Osteocyte (in vitro differentiated cells): ENCODE measurements at regions not wholly inside any gene's neighbourhood (a gene's known extent, or its start where the extent isn't known, plus 50 kb on each side); places are given as distances from the start of the nearest gene placed in this dataset.

Experiments
- DNase-seq: peaks from one replicate; pipeline ENCODE4 v3.0.0; 2021; ENCODE audit warnings: mixed read lengths; ENCODE audit not compliant: unreplicated experiment; ENCODE audit errors: extremely low spot score
- H3K27ac Mint-ChIP-seq: one replicate; pipeline ENCODE4 v1.8.0; 2021; ENCODE audit warnings: mild to moderate bottlenecking, mixed read lengths; ENCODE audit not compliant: unreplicated experiment
- H3K27me3 Mint-ChIP-seq: one replicate; pipeline ENCODE4 v1.8.0; 2021; ENCODE audit warnings: mixed read lengths; ENCODE audit not compliant: unreplicated experiment
- H3K36me3 Mint-ChIP-seq: one replicate; pipeline ENCODE4 v1.8.0; 2021; ENCODE audit warnings: mixed read lengths; ENCODE audit not compliant: unreplicated experiment
- H3K4me1 Mint-ChIP-seq: one replicate; pipeline ENCODE4 v1.8.0; 2021; ENCODE audit warnings: mixed read lengths; ENCODE audit not compliant: unreplicated experiment
- H3K4me3 Mint-ChIP-seq: one replicate; pipeline ENCODE4 v1.8.0; 2021; ENCODE audit warnings: mild to moderate bottlenecking, moderate library complexity, mixed read lengths; ENCODE audit not compliant: unreplicated experiment
- H3K9me3 Mint-ChIP-seq: one replicate; pipeline ENCODE4 v1.8.0; 2021; ENCODE audit warnings: mixed read lengths; ENCODE audit not compliant: unreplicated experiment
- TF ChIP-seq, protein P1 (sequence below): fragments of 200-600 bp; sonication (generic); IDR thresholded peaks from 2 replicates; pipeline ENCODE4 v1.5.0; 2021; ENCODE audit warnings: antibody characterized with exemption, mild to moderate bottlenecking, moderate library complexity

DNA sequence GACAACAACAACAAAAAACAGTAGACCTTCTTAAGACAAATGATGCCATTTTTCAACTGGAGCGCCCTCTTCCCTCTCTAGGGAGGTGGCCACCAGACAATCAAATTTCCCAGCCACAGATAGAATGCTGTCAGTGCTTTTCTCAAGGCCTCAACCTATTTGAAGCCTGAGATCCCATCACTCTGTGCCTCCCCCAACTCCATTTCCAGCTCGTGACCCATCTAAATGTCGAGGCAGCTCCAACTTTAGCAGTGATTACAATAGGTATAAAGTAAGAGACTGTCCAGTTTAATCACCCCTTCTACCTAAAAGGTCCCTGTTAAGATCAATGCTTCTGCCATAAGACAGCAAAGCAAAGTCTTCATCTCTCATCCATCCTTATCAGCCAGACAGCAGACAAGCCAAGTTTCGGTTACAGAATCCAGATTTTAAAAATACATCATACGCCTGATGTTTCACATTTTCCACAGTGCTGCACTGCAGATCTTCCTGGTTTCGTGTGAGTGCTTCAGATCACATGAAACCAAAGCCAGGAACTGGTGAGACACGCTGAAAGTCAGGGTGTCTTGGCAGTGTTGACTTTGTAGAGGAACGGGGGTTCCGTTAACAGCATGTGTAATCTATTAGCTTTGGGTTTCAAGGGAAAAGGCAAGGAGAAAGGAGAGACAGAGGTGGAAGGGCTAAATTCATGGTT, 447.8 kb downstream of the ENC1 start:
- TF ChIP-seq, protein P1, sequence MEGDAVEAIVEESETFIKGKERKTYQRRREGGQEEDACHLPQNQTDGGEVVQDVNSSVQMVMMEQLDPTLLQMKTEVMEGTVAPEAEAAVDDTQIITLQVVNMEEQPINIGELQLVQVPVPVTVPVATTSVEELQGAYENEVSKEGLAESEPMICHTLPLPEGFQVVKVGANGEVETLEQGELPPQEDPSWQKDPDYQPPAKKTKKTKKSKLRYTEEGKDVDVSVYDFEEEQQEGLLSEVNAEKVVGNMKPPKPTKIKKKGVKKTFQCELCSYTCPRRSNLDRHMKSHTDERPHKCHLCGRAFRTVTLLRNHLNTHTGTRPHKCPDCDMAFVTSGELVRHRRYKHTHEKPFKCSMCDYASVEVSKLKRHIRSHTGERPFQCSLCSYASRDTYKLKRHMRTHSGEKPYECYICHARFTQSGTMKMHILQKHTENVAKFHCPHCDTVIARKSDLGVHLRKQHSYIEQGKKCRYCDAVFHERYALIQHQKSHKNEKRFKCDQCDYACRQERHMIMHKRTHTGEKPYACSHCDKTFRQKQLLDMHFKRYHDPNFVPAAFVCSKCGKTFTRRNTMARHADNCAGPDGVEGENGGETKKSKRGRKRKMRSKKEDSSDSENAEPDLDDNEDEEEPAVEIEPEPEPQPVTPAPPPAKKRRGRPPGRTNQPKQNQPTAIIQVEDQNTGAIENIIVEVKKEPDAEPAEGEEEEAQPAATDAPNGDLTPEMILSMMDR, result no peak
- Mint-ChIP-seq H3K27ac (no peak overlapping the region), H3K27me3 (no peaks in the 10 kb centered on the region), H3K36me3 (no peaks in the 10 kb centered on the region), H3K9me3 (peaks cover 4% of the 10 kb centered on the region), H3K4me1 (no peaks in the 10 kb centered on the region), H3K4me3 (no peak overlapping the region)
- DNase-seq, result no peak

DNA sequence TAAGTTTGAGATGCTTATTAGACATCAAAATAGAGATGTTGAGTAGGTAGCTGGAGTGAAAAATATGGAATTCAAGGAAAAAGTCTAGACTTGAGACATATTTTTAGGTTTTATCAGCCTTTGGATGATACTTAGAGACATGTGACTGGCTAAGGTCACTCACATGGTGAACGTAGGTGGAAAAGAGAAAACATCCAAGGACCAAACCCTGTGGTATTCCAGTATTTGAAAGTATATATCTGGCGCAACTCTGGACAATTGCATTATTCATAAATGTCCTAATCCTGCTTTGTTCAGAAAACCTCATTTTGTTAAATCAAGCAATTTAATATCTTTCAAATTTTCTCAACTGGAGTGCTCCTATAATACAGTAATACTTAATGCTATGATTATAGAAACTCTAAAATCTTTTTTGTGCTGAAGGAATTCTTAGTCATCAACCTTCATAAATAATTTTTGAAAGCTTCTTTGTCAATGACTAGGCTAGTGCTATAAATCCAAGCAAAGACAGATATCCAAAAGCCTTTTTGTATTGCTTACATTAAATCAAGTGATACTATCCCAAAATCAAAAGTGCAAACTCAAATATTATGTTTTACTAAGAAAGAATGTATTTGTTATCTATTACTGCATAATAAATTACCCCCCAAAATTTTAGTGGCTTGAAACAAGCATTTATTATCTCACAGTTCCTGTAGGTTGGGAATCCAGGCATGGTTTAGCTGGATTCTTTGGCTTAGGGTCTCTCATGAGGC, 452.0 kb downstream of the ENC1 start:
- no peak overlapping the region for H3K27ac Mint-ChIP-seq
- no peaks in the 10 kb centered on the region for H3K36me3 Mint-ChIP-seq
- H3K9me3 Mint-ChIP-seq, result peaks cover 4% of the 10 kb centered on the region
- no peak overlapping the region for H3K4me3 Mint-ChIP-seq
- DNase-seq, result no peak
- H3K4me1 Mint-ChIP-seq, result peaks cover 4% of the 10 kb centered on the region
- no peaks in the 10 kb centered on the region for H3K27me3 Mint-ChIP-seq
- TF ChIP-seq, protein P1, result no peak

DNA sequence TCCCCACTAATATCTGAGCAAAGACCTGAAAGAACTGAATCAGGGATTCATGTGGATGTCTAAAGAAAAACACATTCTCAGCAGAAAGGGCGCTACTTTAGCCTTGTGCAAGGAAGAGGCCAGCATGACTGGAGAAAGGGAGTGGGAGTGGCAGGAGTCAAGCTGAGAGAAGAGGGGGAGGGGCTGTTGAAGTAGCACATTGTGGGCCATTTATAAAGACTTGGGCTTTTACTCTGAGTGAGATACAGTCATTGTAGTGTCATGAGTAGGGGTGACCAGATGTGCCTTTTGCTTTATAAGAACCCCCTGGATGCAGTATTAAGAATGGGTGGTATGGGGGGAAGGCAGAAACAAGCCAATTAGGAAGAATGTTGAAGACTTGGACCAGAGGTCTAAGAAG, 452.8 kb downstream of the ENC1 start:
- Mint-ChIP-seq H3K4me1 (peaks cover 4% of the 10 kb centered on the region), H3K27ac (no peak overlapping the region), H3K36me3 (no peaks in the 10 kb centered on the region), H3K27me3 (no peaks in the 10 kb centered on the region), H3K9me3 (peaks cover 4% of the 10 kb centered on the region), H3K4me3 (no peak overlapping the region)
- no peak for DNase-seq
- TF ChIP-seq, protein P1, result no peak

DNA sequence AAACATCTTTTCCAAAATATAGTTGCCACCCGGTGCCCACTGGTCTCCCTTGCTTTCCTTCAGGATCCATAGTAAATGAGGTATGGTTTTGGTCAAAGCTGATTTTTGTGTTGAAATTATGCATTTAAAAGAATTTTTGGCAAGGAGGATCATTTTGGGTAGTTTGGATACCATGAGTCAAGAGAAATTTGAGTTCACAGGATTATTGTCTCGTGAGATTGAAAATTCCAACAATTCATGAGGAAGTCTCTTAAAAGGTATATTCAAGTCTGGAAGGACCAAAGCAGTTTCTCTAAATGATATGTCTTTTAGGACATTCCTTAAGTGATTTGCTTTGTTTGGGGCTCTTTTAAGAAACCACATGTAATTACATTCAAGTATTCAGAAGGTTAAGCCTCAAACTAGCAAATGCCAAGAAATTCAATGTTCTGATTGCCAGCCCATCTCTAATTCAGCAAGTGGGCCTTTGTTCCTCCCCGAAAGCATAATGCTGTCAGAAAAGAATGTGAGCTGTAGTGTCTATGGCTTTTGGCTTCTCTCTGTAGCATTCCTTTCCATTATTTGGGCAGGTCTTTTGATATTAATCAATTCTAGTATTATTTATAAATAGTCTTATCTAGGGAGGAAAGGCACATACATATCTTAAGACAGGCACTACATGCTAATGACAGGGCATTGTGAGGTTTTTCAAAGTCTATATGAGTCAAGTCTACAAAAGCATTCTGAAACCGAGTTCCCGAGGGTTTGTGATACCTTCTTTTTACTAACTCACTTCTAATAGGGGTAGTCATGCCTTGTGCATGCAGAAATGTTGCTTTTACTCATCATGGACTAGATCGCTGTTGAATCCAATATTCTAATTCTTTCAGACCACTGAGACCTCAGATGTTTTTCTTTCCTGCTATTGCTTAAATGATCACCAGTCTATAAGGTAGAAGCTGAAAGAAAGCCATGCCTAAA, 453.9 kb downstream of the ENC1 start:
- Mint-ChIP-seq H3K27ac (no peak overlapping the region), H3K4me1 (peaks cover 4% of the 10 kb centered on the region), H3K27me3 (no peaks in the 10 kb centered on the region), H3K36me3 (no peaks in the 10 kb centered on the region), H3K9me3 (peaks cover 4% of the 10 kb centered on the region), H3K4me3 (no peak overlapping the region)
- TF ChIP-seq, protein P1, result no peak
- no peak for DNase-seq
